Stomach (tissue), 4 donors: ENCODE measurements at regions not wholly inside any gene's neighbourhood (a gene's known extent, or its start where the extent isn't known, plus 50 kb on each side); places are given as distances from the start of the nearest gene placed in this dataset.

ENCODE experiments used
- CTCF ChIP-seq, 7 experiments: fragments of 450-650 bp in 4 of 7; fragments of 200-600 bp in 3 of 7; sonication (generic) in 3 of 7; IDR thresholded peaks; one replicate each; pipeline ENCODE4 v1.5.1; 2016 to 2019; ENCODE audit warnings: antibody characterized with exemption in 7 of 7, control low read depth in 2 of 7, mild to moderate bottlenecking in 1 of 7
- EP300 ChIP-seq: sonication (generic); formaldehyde crosslinking; IDR thresholded peaks from one replicate; pipeline ENCODE4 v1.6.1; 2017; ENCODE audit warnings: antibody characterized with exemption
- POLR2A ChIP-seq, 4 donors: fragments of 450-650 bp; IDR thresholded peaks; one replicate each; pipeline ENCODE4 v1.6.1; 2016; ENCODE audit warnings: antibody characterized with exemption in 4 of 4, control low read depth in 2 of 4, mild to moderate bottlenecking in 1 of 4, moderate library complexity in 1 of 4

- no peak for TF ChIP-seq CTCF (IDR thresholded peaks at IDR 0.05)
- no peak for TF ChIP-seq EP300
- TF ChIP-seq POLR2A (IDR thresholded peaks at IDR 0.05) = no peak
These were observed 697.9 kb upstream of the ROBO1 start for GRCh38 chr3:80465746-80466145.
